ENCODE measurements at regions not wholly inside any gene's neighbourhood (a gene's known extent, or its start where the extent isn't known, plus 50 kb on each side); places are given as distances from the start of the nearest gene placed in this dataset.

- no peak for TF ChIP-seq CTCF (IDR thresholded peaks at IDR 0.05; ENCODE audit: low read depth, low read length, missing control alignments)
- no peak for DNase-seq (ENCODE audit: low read depth)
- no peak overlapping the region for H3K4me3 ChIP-seq (ENCODE audit: low read depth, low read length)
These were observed 569.8 kb upstream of the LRRTM1 start for GRCh38 chr2:80874374-80874773.

GRCh38 chr2:80869858-80870438 is 565.4 kb upstream of the LRRTM1 start:
- no peak overlapping the region for H3K4me3 ChIP-seq (ENCODE audit: low read depth, low read length)
- TF ChIP-seq CTCF (IDR thresholded peaks at IDR 0.05; ENCODE audit: low read depth, low read length, missing control alignments): no peak

GRCh38 chr2:80863147-80863714 is 558.7 kb upstream of the LRRTM1 start:
- TF ChIP-seq CTCF (IDR thresholded peaks at IDR 0.05; ENCODE audit: low read depth, low read length, missing control alignments): no peak
- no peak overlapping the region for H3K4me3 ChIP-seq (ENCODE audit: low read depth, low read length)
- DNase-seq (ENCODE audit: low read depth): no peak

More at GRCh38 chr2:80869858-80870438, 565.4 kb upstream of the LRRTM1 start:
- no peak for DNase-seq (ENCODE audit: low read depth)

- DNase-seq (ENCODE audit: low read depth): no peak
- no peak for TF ChIP-seq CTCF (IDR thresholded peaks at IDR 0.05; ENCODE audit: low read depth, low read length, missing control alignments)
- H3K4me3 ChIP-seq (ENCODE audit: low read depth, low read length): no peak overlapping the region
These were observed 554.4 kb upstream of the LRRTM1 start for GRCh38 chr2:80858965-80859364.

- no peak for DNase-seq (ENCODE audit: low read depth)
- no peak for TF ChIP-seq CTCF (IDR thresholded peaks at IDR 0.05; ENCODE audit: low read depth, low read length, missing control alignments)
- no peak overlapping the region for H3K4me3 ChIP-seq (ENCODE audit: low read depth, low read length)
These were observed 551.7 kb upstream of the LRRTM1 start for GRCh38 chr2:80856227-80856626.

- no peak for TF ChIP-seq CTCF (IDR thresholded peaks at IDR 0.05; ENCODE audit: low read depth, low read length, missing control alignments)
- DNase-seq (ENCODE audit: low read depth): no peak
- no peak overlapping the region for H3K4me3 ChIP-seq (ENCODE audit: low read depth, low read length)
These were observed 550.3 kb upstream of the LRRTM1 start for GRCh38 chr2:80854831-80855230.

GRCh38 chr2:80852808-80853139 is 548.2 kb upstream of the LRRTM1 start:
- DNase-seq (ENCODE audit: low read depth): no peak
- no peak for TF ChIP-seq CTCF (IDR thresholded peaks at IDR 0.05; ENCODE audit: low read depth, low read length, missing control alignments)
- no peak overlapping the region for H3K4me3 ChIP-seq (ENCODE audit: low read depth, low read length)
